OCI-LY1 (cell line): ENCODE measurements at regions not wholly inside any gene's neighbourhood (a gene's known extent, or its start where the extent isn't known, plus 50 kb on each side); places are given as distances from the start of the nearest gene placed in this dataset.

Experiments
- H2AFZ ChIP-seq: fragments of 200-600 bp; sonication (generic), shearing (Covaris generic); 2 replicates; pipeline ENCODE4 v1.6.0; 2014; ENCODE audit warnings: antibody characterized with exemption, mild to moderate bottlenecking, low read length
- H3F3A ChIP-seq: fragments of 200-600 bp; sonication (generic), shearing (Covaris generic); 2 replicates; pipeline ENCODE4 v1.6.0; 2014; ENCODE audit warnings: mild to moderate bottlenecking, antibody characterized with exemption, low read length, moderate library complexity; ENCODE audit not compliant: insufficient read depth
- H3K27ac ChIP-seq: fragments of 200-600 bp; sonication (generic); 2 replicates; pipeline ENCODE4 v1.5.1; 2014; ENCODE audit warnings: low read length, mixed run types, mild to moderate bottlenecking, low read depth; ENCODE audit not compliant: poor library complexity, severe bottlenecking
- H3K27me3 ChIP-seq: fragments of 200-600 bp; sonication (generic); 2 replicates; pipeline ENCODE4 v1.6.0; 2014; ENCODE audit warnings: antibody characterized with exemption, mild to moderate bottlenecking, low read length, moderate library complexity; ENCODE audit not compliant: insufficient read depth
- H3K36me3 ChIP-seq: fragments of 200-600 bp; sonication (generic); 2 replicates; pipeline ENCODE4 v1.6.1; 2014; ENCODE audit warnings: mild to moderate bottlenecking, antibody characterized with exemption, low read length, moderate library complexity, mixed read lengths; ENCODE audit not compliant: insufficient read depth
- H3K4me1 ChIP-seq: fragments of 200-600 bp; sonication (generic); 2 replicates; pipeline ENCODE4 v1.5.1; 2014; ENCODE audit warnings: mild to moderate bottlenecking, low read length, moderate library complexity; ENCODE audit not compliant: insufficient read depth, severe bottlenecking
- H3K4me2 ChIP-seq: fragments of 200-600 bp; sonication (generic), shearing (Covaris generic); 2 replicates; pipeline ENCODE4 v1.6.1; 2014; ENCODE audit warnings: low read length
- H3K4me3 ChIP-seq: fragments of 200-600 bp; sonication (generic); 2 replicates; pipeline ENCODE4 v1.5.1; 2014; ENCODE audit warnings: low read length, low read depth, mild to moderate bottlenecking, mixed read lengths; ENCODE audit not compliant: poor library complexity, severe bottlenecking
- H3K79me2 ChIP-seq: fragments of 200-600 bp; shearing (Covaris generic); 2 replicates; pipeline ENCODE4 v1.6.1; 2016; ENCODE audit warnings: mixed run types, low read length, mixed read lengths; ENCODE audit not compliant: insufficient read depth
- H3K9ac ChIP-seq: fragments of 200-600 bp; sonication (generic), shearing (Covaris generic); 2 replicates; pipeline ENCODE4 v1.6.1; 2014; ENCODE audit warnings: mild to moderate bottlenecking, low read length, mixed read lengths
- H3K9me2 ChIP-seq: fragments of 200-600 bp; sonication (generic), shearing (Covaris generic); 2 replicates; pipeline ENCODE4 v1.6.1; 2014; ENCODE audit warnings: low read depth, mild to moderate bottlenecking, low read length, mixed read lengths
- H3K9me3 ChIP-seq: fragments of 200-600 bp; shearing (Covaris generic); 2 replicates; pipeline ENCODE4 v1.6.1; 2014; ENCODE audit warnings: low read length, mixed read lengths
- H4K20me1 ChIP-seq: fragments of 200-600 bp; sonication (generic), shearing (Covaris generic); 2 replicates; pipeline ENCODE4 v1.6.0; 2016; ENCODE audit warnings: mild to moderate bottlenecking, low read length; ENCODE audit not compliant: insufficient read depth
- CTCF ChIP-seq: fragments of 200-600 bp; sonication (generic), shearing (Covaris generic); IDR thresholded peaks from 2 replicates; pipeline ENCODE4 v1.5.1; 2017; ENCODE audit warnings: mild to moderate bottlenecking, antibody characterized with exemption, low read length, moderate library complexity, mixed read lengths
- EZH2 ChIP-seq: fragments of 200-600 bp; sonication (generic), shearing (Covaris generic); IDR thresholded peaks from 2 replicates; pipeline ENCODE4 v1.8.0; 2017; ENCODE audit warnings: borderline replicate concordance, mixed run types, mild to moderate bottlenecking, antibody characterized with exemption, low read length, moderate library complexity, mixed read lengths

DNA sequence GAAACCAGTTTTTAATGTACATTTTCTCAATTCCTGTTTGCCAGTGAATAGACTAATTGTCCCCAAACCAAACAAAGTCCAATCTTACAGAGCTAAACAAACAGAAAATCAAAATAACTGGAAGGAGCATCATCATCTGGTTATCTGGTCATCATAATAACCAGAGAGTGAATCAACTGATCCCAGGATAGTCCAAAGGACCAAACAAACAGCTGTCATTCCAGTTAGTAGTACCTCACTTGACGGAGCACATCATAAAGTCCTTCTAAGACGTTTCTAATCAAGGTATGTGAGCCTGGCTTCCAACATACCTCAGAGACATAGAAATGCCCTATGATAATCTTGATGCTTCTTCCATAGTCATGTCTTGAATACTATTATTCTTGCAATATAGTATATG, 240.5 kb downstream of the LTN1 start:
- H3K9ac ChIP-seq, result no peak overlapping the region
- H3F3A ChIP-seq, result no peaks in the 10 kb centered on the region
- no peaks in the 10 kb centered on the region for H3K27me3 ChIP-seq
- no peak overlapping the region for H3K4me2 ChIP-seq
- no peaks in the 10 kb centered on the region for H3K36me3 ChIP-seq
- no peaks in the 10 kb centered on the region for H3K79me2 ChIP-seq
- TF ChIP-seq CTCF (no peak), EZH2 (no peak)
- H3K9me2 ChIP-seq, result no peaks in the 10 kb centered on the region
- H3K27ac ChIP-seq, result no peak overlapping the region
- H2AFZ ChIP-seq, result no peak overlapping the region
- no peaks in the 10 kb centered on the region for H3K9me3 ChIP-seq
- H4K20me1 ChIP-seq, result no peaks in the 10 kb centered on the region
- no peak overlapping the region for H3K4me3 ChIP-seq
- H3K4me1 ChIP-seq, result no peaks in the 10 kb centered on the region

- TF ChIP-seq CTCF (no peak), EZH2 (no peak)
- Histone ChIP-seq H3K4me3 (no peak overlapping the region), H2AFZ (no peak overlapping the region), H3K9me3 (no peaks in the 10 kb centered on the region), H3K9me2 (no peaks in the 10 kb centered on the region), H3K27ac (no peak overlapping the region), H4K20me1 (no peaks in the 10 kb centered on the region), H3K36me3 (no peaks in the 10 kb centered on the region), H3K4me1 (no peaks in the 10 kb centered on the region), H3F3A (no peaks in the 10 kb centered on the region), H3K9ac (no peak overlapping the region), H3K79me2 (no peaks in the 10 kb centered on the region), H3K4me2 (no peak overlapping the region), H3K27me3 (no peaks in the 10 kb centered on the region)
Measured at GRCh38 chr21:28751176-28751575, 241.5 kb downstream of the LTN1 start.

DNA sequence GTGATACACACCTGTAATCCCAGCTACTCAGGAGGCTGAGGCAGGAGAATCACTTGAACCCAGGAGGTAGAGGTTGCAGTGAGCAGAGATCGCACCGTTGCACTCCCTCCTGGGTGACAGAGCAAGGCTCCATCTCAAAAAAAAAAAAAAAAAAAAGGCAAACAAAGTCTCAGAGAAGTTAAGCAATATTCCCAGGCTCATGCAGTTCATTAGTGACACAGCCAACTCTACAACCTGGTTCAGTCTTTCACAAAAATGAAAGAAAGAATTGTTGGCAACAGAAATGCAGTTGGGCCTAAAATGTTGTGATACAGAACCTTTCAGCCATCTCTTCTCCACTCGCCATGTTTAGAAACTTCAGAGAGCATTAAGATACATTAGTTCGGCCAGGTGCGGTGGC, 242.1 kb downstream of the LTN1 start:
- Histone ChIP-seq H3K9ac (no peak overlapping the region), H3K4me1 (peaks cover under 1% of the 10 kb centered on the region), H3K36me3 (no peaks in the 10 kb centered on the region), H2AFZ (no peak overlapping the region), H3K9me2 (no peaks in the 10 kb centered on the region), H3K9me3 (no peaks in the 10 kb centered on the region), H3F3A (no peaks in the 10 kb centered on the region), H3K4me3 (no peak overlapping the region), H3K27ac (no peak overlapping the region), H3K79me2 (no peaks in the 10 kb centered on the region), H4K20me1 (no peaks in the 10 kb centered on the region), H3K27me3 (no peaks in the 10 kb centered on the region), H3K4me2 (no peak overlapping the region)
- TF ChIP-seq CTCF, result no peak
- TF ChIP-seq EZH2, result no peak
